Keratinocyte (primary cell): ENCODE measurements at regions not wholly inside any gene's neighbourhood (a gene's known extent, or its start where the extent isn't known, plus 50 kb on each side); places are given as distances from the start of the nearest gene placed in this dataset.

Source experiments
- DNase-seq: peaks from one replicate; pipeline ENCODE4 v3.0.0-alpha.2; 2011; ENCODE audit warnings: low read depth, missing footprints, low spot score
- FAIRE-seq: peaks from 2 replicates; lab custom pipeline; 2011; peaks lifted over from hg19 to GRCh38; lab: Jason Lieb, UNC
- H2AFZ ChIP-seq: 2 replicates; pipeline ENCODE4 v1.6.0; 2012; ENCODE audit warnings: low read length, control low read depth, inconsistent platforms; ENCODE audit not compliant: control insufficient read depth
- H3K27ac ChIP-seq: 2 replicates; pipeline ENCODE4 v1.5.1; 2011; ENCODE audit warnings: low read length; ENCODE audit not compliant: control insufficient read depth, insufficient read depth
- H3K27me3 ChIP-seq: 3 replicates; pipeline ENCODE4 v1.6.0; 2011; ENCODE audit warnings: low read length; ENCODE audit not compliant: control insufficient read depth, insufficient read depth; ENCODE audit errors: extremely low read depth
- H3K36me3 ChIP-seq, 2 experiments: 2 replicates in 1 of 2; 3 replicates in 1 of 2; pipeline ENCODE4 v1.5.1; 2011; ENCODE audit warnings: low read length in 2 of 2, mild to moderate bottlenecking in 1 of 2; ENCODE audit not compliant: control insufficient read depth in 2 of 2, insufficient read depth in 2 of 2; ENCODE audit errors: extremely low read depth in 1 of 2
- H3K4me1 ChIP-seq: 3 replicates; pipeline ENCODE4 v1.5.1; 2011; ENCODE audit warnings: low read length; ENCODE audit not compliant: control insufficient read depth, insufficient read depth; ENCODE audit errors: extremely low read depth
- H3K4me2 ChIP-seq: 3 replicates; pipeline ENCODE4 v1.6.0; 2011; ENCODE audit warnings: low read depth, low read length; ENCODE audit not compliant: control insufficient read depth, insufficient read depth; ENCODE audit errors: extremely low read depth
- H3K4me3 ChIP-seq, 3 experiments: fragments of 200-600 bp in 1 of 3; sonication (generic) in 1 of 3; 2 replicates in 2 of 3; 3 replicates in 1 of 3; pipeline ENCODE4 v1.5.1; 2011 to 2016; ENCODE audit warnings: low read length in 3 of 3, mild to moderate bottlenecking in 3 of 3, control low read depth in 2 of 3, inconsistent platforms in 1 of 3, low read depth in 1 of 3, mixed read lengths in 1 of 3, mixed run types in 1 of 3, moderate library complexity in 1 of 3; ENCODE audit not compliant: control insufficient read depth in 2 of 3, insufficient read depth in 2 of 3; ENCODE audit errors: extremely low read depth in 1 of 3
- H3K79me2 ChIP-seq: 2 replicates; pipeline ENCODE4 v1.6.0; 2012; ENCODE audit warnings: low read length; ENCODE audit not compliant: control insufficient read depth, insufficient read depth
- H3K9ac ChIP-seq: 3 replicates; pipeline ENCODE4 v1.6.0; 2011; ENCODE audit warnings: low read length; ENCODE audit not compliant: control insufficient read depth, insufficient read depth; ENCODE audit errors: extremely low read depth
- H3K9me1 ChIP-seq: 3 replicates; pipeline ENCODE4 v1.6.0; 2011; ENCODE audit warnings: low read length; ENCODE audit not compliant: control insufficient read depth, insufficient read depth; ENCODE audit errors: extremely low read depth
- H3K9me3 ChIP-seq: 2 replicates; pipeline ENCODE4 v1.5.1; 2012; ENCODE audit warnings: low read depth, low read length; ENCODE audit not compliant: control insufficient read depth
- H4K20me1 ChIP-seq: 3 replicates; pipeline ENCODE4 v1.6.0; 2011; ENCODE audit warnings: low read length; ENCODE audit not compliant: control insufficient read depth, insufficient read depth; ENCODE audit errors: extremely low read depth
- CTCF ChIP-seq, 3 experiments: IDR thresholded peaks in 1 of 3; conservative IDR thresholded peaks in 1 of 3; optimal IDR thresholded peaks in 1 of 3; 2 replicates in 2 of 3; 3 replicates in 1 of 3; pipeline versions ENCODE3 to v1.5.1; 2011; ENCODE audit warnings: low read length in 3 of 3, mild to moderate bottlenecking in 3 of 3, moderate library complexity in 2 of 3, control low read depth in 1 of 3, inconsistent platforms in 1 of 3; ENCODE audit not compliant: insufficient read depth in 2 of 3; ENCODE audit errors: extremely low read depth in 1 of 3
- EZH2 ChIP-seq: IDR thresholded peaks from one replicate; pipeline ENCODE4 v1.6.1; 2012; ENCODE audit warnings: inconsistent platforms, mild to moderate bottlenecking, low read length, moderate library complexity
- dilution Hi-C: fragments of 300-500 bp; cut with MboI; formaldehyde crosslinking; loops from one replicate; pipeline ENCODE4 v1.7.0; 2020; ENCODE audit warnings: low sequenced_read_pairs; ENCODE audit not compliant: extremely low pct_ligation_motif_present

- H3K27me3 ChIP-seq: peaks cover 5% of the 10 kb centered on the region
- no peaks in the 10 kb centered on the region for H3K9me1 ChIP-seq
- H3K79me2 ChIP-seq: no peaks in the 10 kb centered on the region
- dilution Hi-C loops: no loop called here
- no peak for FAIRE-seq
- H3K4me1 ChIP-seq: peaks cover 2% of the 10 kb centered on the region
- H4K20me1 ChIP-seq: no peaks in the 10 kb centered on the region
- DNase-seq: no peak
- no peak overlapping the region for H2AFZ ChIP-seq
- H3K36me3 ChIP-seq: no peaks in the 10 kb centered on the region
- H3K4me2 ChIP-seq: no peak overlapping the region
- no peaks in the 10 kb centered on the region for H3K9me3 ChIP-seq
- H3K4me3 ChIP-seq: no peak overlapping the region
- no peak for TF ChIP-seq EZH2
- no peak for TF ChIP-seq CTCF (optimal IDR thresholded peaks at IDR 0.05 in 1 of 3, IDR thresholded peaks at IDR 0.05 in 1 of 3, conservative IDR thresholded peaks at IDR 0.05 in 1 of 3; ENCODE audit: extremely low read depth in 1 of 3, insufficient read depth in 2 of 3, low read length in 3 of 3)
- no peak overlapping the region for H3K9ac ChIP-seq
- H3K27ac ChIP-seq: no peak overlapping the region
These were observed 54.5 kb upstream of the UPP2 start for GRCh38 chr2:158047156-158047611.

- H3K9me3 ChIP-seq: no peaks in the 10 kb centered on the region
- no peaks in the 10 kb centered on the region for H3K9me1 ChIP-seq
- no peak overlapping the region for H3K4me3 ChIP-seq
- no peak overlapping the region for H3K27ac ChIP-seq
- no peaks in the 10 kb centered on the region for H3K36me3 ChIP-seq
- H4K20me1 ChIP-seq: no peaks in the 10 kb centered on the region
- DNase-seq (no peak), FAIRE-seq (no peak)
- H3K9ac ChIP-seq: no peak overlapping the region
- peaks cover 4% of the 10 kb centered on the region for H3K4me1 ChIP-seq
- no peak overlapping the region for H3K4me2 ChIP-seq
- H3K79me2 ChIP-seq: no peaks in the 10 kb centered on the region
- peaks cover 5% of the 10 kb centered on the region for H3K27me3 ChIP-seq
- TF ChIP-seq CTCF (optimal IDR thresholded peaks at IDR 0.05 in 1 of 3, IDR thresholded peaks at IDR 0.05 in 1 of 3, conservative IDR thresholded peaks at IDR 0.05 in 1 of 3; ENCODE audit: extremely low read depth in 1 of 3, insufficient read depth in 2 of 3, low read length in 3 of 3) (no peak), EZH2 (no peak)
- H2AFZ ChIP-seq: no peak overlapping the region
- dilution Hi-C loops: no loop called here
These were observed 55.4 kb upstream of the UPP2 start for GRCh38 chr2:158046121-158046880.
